ENCODE measurements at regions not wholly inside any gene's neighbourhood (a gene's known extent, or its start where the extent isn't known, plus 50 kb on each side); places are given as distances from the start of the nearest gene placed in this dataset.
A peak's percentile ranks its signal among the peaks of the same experiment; 100 is the strongest.
"Not testable (repeated sequence)": the region's sequence is repeated elsewhere in the genome, so short reads cannot be mapped to it uniquely, and the experiment has no call there.

- not testable (repeated sequence) for H3K27me3 ChIP-seq (ENCODE audit: low read depth, low read length); H3K27ac ChIP-seq (ENCODE audit: low read length); H3K36me3 ChIP-seq (replicated peaks; ENCODE audit: low read depth, low read length); H3K4me3 ChIP-seq (ENCODE audit: low read length); H3K9me3 ChIP-seq (ENCODE audit: insufficient read depth, low read length); H3K9ac ChIP-seq (ENCODE audit: low read length); H3K79me2 ChIP-seq (ENCODE audit: low read length); H2AFZ ChIP-seq (ENCODE audit: low read depth, low read length); H3K4me2 ChIP-seq (ENCODE audit: low read length); H4K20me1 ChIP-seq (ENCODE audit: insufficient read depth, low read length)
- peaks cover 17% of the 10 kb centered on the region for H3K4me1 ChIP-seq (ENCODE audit: low read length)
Measured at GRCh38 chr7:76928751-76929150, 103.4 kb downstream of the SPDYE17 start.

- H3K36me3 ChIP-seq (replicated peaks; ENCODE audit: low read depth, low read length), result not testable (repeated sequence)
Measured at GRCh38 chr7:76927741-76928393, 104.3 kb downstream of the SPDYE17 start.

GRCh38 chr7:76926416-76926815 lies 105.7 kb downstream of the SPDYE17 start:
- not testable (repeated sequence) for H2AFZ ChIP-seq (ENCODE audit: low read depth, low read length); H4K20me1 ChIP-seq (ENCODE audit: insufficient read depth, low read length); H3K27ac ChIP-seq (ENCODE audit: low read length); H3K4me3 ChIP-seq (ENCODE audit: low read length); H3K4me1 ChIP-seq (ENCODE audit: low read length); H3K36me3 ChIP-seq (replicated peaks; ENCODE audit: low read depth, low read length); H3K4me2 ChIP-seq (ENCODE audit: low read length); H3K9ac ChIP-seq (ENCODE audit: low read length); H3K9me3 ChIP-seq (ENCODE audit: insufficient read depth, low read length); H3K27me3 ChIP-seq (ENCODE audit: low read depth, low read length); H3K79me2 ChIP-seq (ENCODE audit: low read length)

More at GRCh38 chr7:76927741-76928393, 104.3 kb downstream of the SPDYE17 start:
- H3K9me3 ChIP-seq (ENCODE audit: insufficient read depth, low read length); H3K27me3 ChIP-seq (ENCODE audit: low read depth, low read length); H3K4me3 ChIP-seq (ENCODE audit: low read length); H3K79me2 ChIP-seq (ENCODE audit: low read length); H3K9ac ChIP-seq (ENCODE audit: low read length); H4K20me1 ChIP-seq (ENCODE audit: insufficient read depth, low read length); H3K27ac ChIP-seq (ENCODE audit: low read length); H2AFZ ChIP-seq (ENCODE audit: low read depth, low read length): not testable (repeated sequence)
- peak overlapping the region; percentile 56 for H3K4me2 ChIP-seq (ENCODE audit: low read length)
- peaks cover 11% of the 10 kb centered on the region for H3K4me1 ChIP-seq (ENCODE audit: low read length)

- H3K9me3 ChIP-seq (ENCODE audit: insufficient read depth, low read length); H3K4me3 ChIP-seq (ENCODE audit: low read length); H3K4me1 ChIP-seq (ENCODE audit: low read length); H2AFZ ChIP-seq (ENCODE audit: low read depth, low read length); H3K27ac ChIP-seq (ENCODE audit: low read length); H3K79me2 ChIP-seq (ENCODE audit: low read length); H3K36me3 ChIP-seq (replicated peaks; ENCODE audit: low read depth, low read length); H3K27me3 ChIP-seq (ENCODE audit: low read depth, low read length); H4K20me1 ChIP-seq (ENCODE audit: insufficient read depth, low read length); H3K9ac ChIP-seq (ENCODE audit: low read length); H3K4me2 ChIP-seq (ENCODE audit: low read length): not testable (repeated sequence)
- TF ChIP-seq CTCF (IDR thresholded peaks at IDR 0.05; ENCODE audit: low read depth, low read length), result peak; percentile 41
Measured at GRCh38 chr7:76924756-76925155, 107.4 kb downstream of the SPDYE17 start.

GRCh38 chr7:76918619-76919018 lies 113.5 kb downstream of the SPDYE17 start:
- not testable (repeated sequence) for H3K4me1 ChIP-seq (ENCODE audit: low read length); H3K4me2 ChIP-seq (ENCODE audit: low read length); H3K27ac ChIP-seq (ENCODE audit: low read length); H4K20me1 ChIP-seq (ENCODE audit: insufficient read depth, low read length); H3K36me3 ChIP-seq (replicated peaks; ENCODE audit: low read depth, low read length); H3K27me3 ChIP-seq (ENCODE audit: low read depth, low read length); H3K79me2 ChIP-seq (ENCODE audit: low read length); H2AFZ ChIP-seq (ENCODE audit: low read depth, low read length); H3K9me3 ChIP-seq (ENCODE audit: insufficient read depth, low read length); H3K9ac ChIP-seq (ENCODE audit: low read length); H3K4me3 ChIP-seq (ENCODE audit: low read length)

GRCh38 chr7:76914361-76914760 lies 117.8 kb downstream of the SPDYE17 start:
- not testable (repeated sequence) for H3K27me3 ChIP-seq (ENCODE audit: low read depth, low read length); H3K27ac ChIP-seq (ENCODE audit: low read length); H3K9me3 ChIP-seq (ENCODE audit: insufficient read depth, low read length); H3K4me3 ChIP-seq (ENCODE audit: low read length); H3K79me2 ChIP-seq (ENCODE audit: low read length); H3K9ac ChIP-seq (ENCODE audit: low read length); H2AFZ ChIP-seq (ENCODE audit: low read depth, low read length); H4K20me1 ChIP-seq (ENCODE audit: insufficient read depth, low read length); H3K4me2 ChIP-seq (ENCODE audit: low read length); H3K4me1 ChIP-seq (ENCODE audit: low read length); H3K36me3 ChIP-seq (replicated peaks; ENCODE audit: low read depth, low read length)

GRCh38 chr7:76912011-76912814 lies 119.9 kb downstream of the SPDYE17 start:
- H3K4me2 ChIP-seq (ENCODE audit: low read length), result peak overlapping the region; percentile 22; the same call in 1 of the 2 replicates
- H3K27me3 ChIP-seq (ENCODE audit: low read depth, low read length); H3K36me3 ChIP-seq (replicated peaks; ENCODE audit: low read depth, low read length); H3K27ac ChIP-seq (ENCODE audit: low read length); H3K4me1 ChIP-seq (ENCODE audit: low read length); H3K9ac ChIP-seq (ENCODE audit: low read length); H4K20me1 ChIP-seq (ENCODE audit: insufficient read depth, low read length); H3K9me3 ChIP-seq (ENCODE audit: insufficient read depth, low read length); H3K4me3 ChIP-seq (ENCODE audit: low read length); H3K79me2 ChIP-seq (ENCODE audit: low read length); H2AFZ ChIP-seq (ENCODE audit: low read depth, low read length): not testable (repeated sequence)

- not testable (repeated sequence) for H3K9ac ChIP-seq (ENCODE audit: low read length); H3K9me3 ChIP-seq (ENCODE audit: insufficient read depth, low read length); H3K4me1 ChIP-seq (ENCODE audit: low read length); H4K20me1 ChIP-seq (ENCODE audit: insufficient read depth, low read length); H3K27me3 ChIP-seq (ENCODE audit: low read depth, low read length); H3K4me2 ChIP-seq (ENCODE audit: low read length); H3K36me3 ChIP-seq (replicated peaks; ENCODE audit: low read depth, low read length); H3K27ac ChIP-seq (ENCODE audit: low read length); H3K79me2 ChIP-seq (ENCODE audit: low read length); H2AFZ ChIP-seq (ENCODE audit: low read depth, low read length); H3K4me3 ChIP-seq (ENCODE audit: low read length)
Measured at GRCh38 chr7:76904688-76905087, 127.5 kb downstream of the SPDYE17 start.
